SK-N-MC (cell line): ENCODE measurements at regions not wholly inside any gene's neighbourhood (a gene's known extent, or its start where the extent isn't known, plus 50 kb on each side); places are given as distances from the start of the nearest gene placed in this dataset.

Experiments
- EZH2 ChIP-seq: fragments of 200-600 bp; sonication (generic); IDR thresholded peaks from one replicate; pipeline ENCODE4 v1.6.1; 2017; ENCODE audit warnings: antibody characterized with exemption
- FOXP2 ChIP-seq: optimal IDR thresholded peaks from 2 replicates; pipeline ENCODE3; 2011; ENCODE audit warnings: mild to moderate bottlenecking, moderate library complexity; ENCODE audit not compliant: insufficient read depth; ENCODE audit errors: extremely low read length, control extremely low read depth
- POLR2AphosphoS5 ChIP-seq: IDR thresholded peaks from 2 replicates; pipeline ENCODE4 v1.6.1; 2012; ENCODE audit warnings: mild to moderate bottlenecking, low read depth, low read length, borderline replicate concordance

DNA sequence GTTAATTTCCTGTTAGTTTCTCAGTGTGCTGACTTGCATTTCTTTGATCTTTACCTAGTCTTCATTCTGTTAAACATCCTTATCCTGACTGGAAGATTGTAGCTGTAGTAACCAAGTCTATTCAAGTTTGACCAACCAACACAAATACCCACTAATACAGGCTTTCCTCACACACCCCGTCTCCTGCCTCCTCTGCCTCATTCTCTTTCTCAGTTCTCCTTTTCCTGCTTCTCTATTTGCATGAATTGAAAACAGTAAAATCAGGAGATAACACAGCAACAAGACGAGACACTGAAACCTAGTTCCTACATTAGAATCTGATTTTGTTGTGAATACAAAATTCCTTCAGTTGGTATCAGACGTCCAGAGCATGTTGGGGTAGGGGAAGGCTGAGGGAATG lies 116.9 kb upstream of the ARPP21 start:
- TF ChIP-seq EZH2 = no peak
- TF ChIP-seq POLR2AphosphoS5 = no peak
- TF ChIP-seq FOXP2 = no peak
